ENCODE measurements at regions not wholly inside any gene's neighbourhood (a gene's known extent, or its start where the extent isn't known, plus 50 kb on each side); places are given as distances from the start of the nearest gene placed in this dataset.
"Not testable (repeated sequence)": the region's sequence is repeated elsewhere in the genome, so short reads cannot be mapped to it uniquely, and the experiment has no call there.

- H3K27ac Mint-ChIP-seq; H3K4me3 Mint-ChIP-seq; ATAC-seq (ENCODE audit: low read depth); H3K9me3 Mint-ChIP-seq; DNase-seq (ENCODE audit: low spot score in 2 of 2); H3K27me3 Mint-ChIP-seq; H3K36me3 Mint-ChIP-seq; H3K4me1 Mint-ChIP-seq: not testable (repeated sequence)
Measured at GRCh38 chr4:8952791-8953190, 81.2 kb upstream of the HMX1 start.

GRCh38 chr4:8952109-8952508, 80.5 kb upstream of the HMX1 start:
- not testable (repeated sequence) for H3K27ac Mint-ChIP-seq; DNase-seq (ENCODE audit: low spot score in 2 of 2); H3K9me3 Mint-ChIP-seq; H3K36me3 Mint-ChIP-seq; H3K4me1 Mint-ChIP-seq; H3K4me3 Mint-ChIP-seq; ATAC-seq (ENCODE audit: low read depth); H3K27me3 Mint-ChIP-seq

GRCh38 chr4:8945506-8945905, 73.9 kb upstream of the HMX1 start:
- H3K27me3 Mint-ChIP-seq; H3K36me3 Mint-ChIP-seq; H3K9me3 Mint-ChIP-seq; H3K4me1 Mint-ChIP-seq; ATAC-seq (ENCODE audit: low read depth); H3K4me3 Mint-ChIP-seq; H3K27ac Mint-ChIP-seq; DNase-seq (ENCODE audit: low spot score in 2 of 2): not testable (repeated sequence)

GRCh38 chr4:8943367-8943766, 71.7 kb upstream of the HMX1 start:
- not testable (repeated sequence) for H3K4me1 Mint-ChIP-seq; H3K4me3 Mint-ChIP-seq; H3K27ac Mint-ChIP-seq; H3K36me3 Mint-ChIP-seq; ATAC-seq (ENCODE audit: low read depth); DNase-seq (ENCODE audit: low spot score in 2 of 2); H3K27me3 Mint-ChIP-seq; H3K9me3 Mint-ChIP-seq

- not testable (repeated sequence) for H3K27ac Mint-ChIP-seq; DNase-seq (ENCODE audit: low spot score in 2 of 2); ATAC-seq (ENCODE audit: low read depth); H3K4me3 Mint-ChIP-seq; H3K36me3 Mint-ChIP-seq; H3K9me3 Mint-ChIP-seq; H3K4me1 Mint-ChIP-seq; H3K27me3 Mint-ChIP-seq
Measured at GRCh38 chr4:8942088-8942487, 70.4 kb upstream of the HMX1 start.

GRCh38 chr4:8941492-8941805, 69.8 kb upstream of the HMX1 start:
- H3K36me3 Mint-ChIP-seq; H3K4me3 Mint-ChIP-seq; H3K27me3 Mint-ChIP-seq; DNase-seq (ENCODE audit: low spot score in 2 of 2); ATAC-seq (ENCODE audit: low read depth); H3K9me3 Mint-ChIP-seq; H3K27ac Mint-ChIP-seq; H3K4me1 Mint-ChIP-seq: not testable (repeated sequence)

- DNase-seq (ENCODE audit: low spot score in 2 of 2) (no peak), ATAC-seq (ENCODE audit: low read depth) (no peak)
- no peak overlapping the region for H3K27ac Mint-ChIP-seq
- no peak overlapping the region for H3K4me3 Mint-ChIP-seq
- H3K27me3 Mint-ChIP-seq = peaks cover 5% of the 10 kb centered on the region
- no peaks in the 10 kb centered on the region for H3K36me3 Mint-ChIP-seq
- H3K9me3 Mint-ChIP-seq = peaks cover 7% of the 10 kb centered on the region
- no peaks in the 10 kb centered on the region for H3K4me1 Mint-ChIP-seq
Measured at GRCh38 chr4:8940792-8941491, 69.3 kb upstream of the HMX1 start.

GRCh38 chr4:8939840-8940742, 68.5 kb upstream of the HMX1 start:
- peaks cover 7% of the 10 kb centered on the region for H3K9me3 Mint-ChIP-seq
- H3K4me1 Mint-ChIP-seq = no peaks in the 10 kb centered on the region
- H3K27me3 Mint-ChIP-seq = peaks cover 5% of the 10 kb centered on the region
- H3K36me3 Mint-ChIP-seq = no peaks in the 10 kb centered on the region
- ATAC-seq (ENCODE audit: low read depth) = no peak
- DNase-seq (ENCODE audit: low spot score in 2 of 2) = no peak
- H3K4me3 Mint-ChIP-seq = no peak overlapping the region
- H3K27ac Mint-ChIP-seq = no peak overlapping the region

GRCh38 chr4:8939160-8939839, 67.7 kb upstream of the HMX1 start:
- H3K4me3 Mint-ChIP-seq = no peak overlapping the region
- no peak overlapping the region for H3K27ac Mint-ChIP-seq
- H3K4me1 Mint-ChIP-seq = no peaks in the 10 kb centered on the region
- peaks cover 9% of the 10 kb centered on the region for H3K9me3 Mint-ChIP-seq
- peaks cover 8% of the 10 kb centered on the region for H3K27me3 Mint-ChIP-seq
- no peak for ATAC-seq (ENCODE audit: low read depth)
- H3K36me3 Mint-ChIP-seq = no peaks in the 10 kb centered on the region
- no peak for DNase-seq (ENCODE audit: low spot score in 2 of 2)

GRCh38 chr4:8938623-8939022, 67.0 kb upstream of the HMX1 start:
- Mint-ChIP-seq H3K27ac (no peak overlapping the region), H3K27me3 (peaks cover 8% of the 10 kb centered on the region), H3K4me1 (no peaks in the 10 kb centered on the region), H3K36me3 (no peaks in the 10 kb centered on the region), H3K4me3 (no peak overlapping the region), H3K9me3 (peaks cover 12% of the 10 kb centered on the region)
- DNase-seq (ENCODE audit: low spot score in 2 of 2) (no peak), ATAC-seq (ENCODE audit: low read depth) (no peak)

- Mint-ChIP-seq H3K4me3 (no peak overlapping the region), H3K27ac (no peak overlapping the region), H3K9me3 (peaks cover 12% of the 10 kb centered on the region), H3K4me1 (no peaks in the 10 kb centered on the region), H3K36me3 (no peaks in the 10 kb centered on the region), H3K27me3 (peaks cover 8% of the 10 kb centered on the region)
- ATAC-seq (ENCODE audit: low read depth) (no peak), DNase-seq (ENCODE audit: low spot score in 2 of 2) (no peak)
Measured at GRCh38 chr4:8938137-8938536, 66.5 kb upstream of the HMX1 start.

- no peaks in the 10 kb centered on the region for H3K4me1 Mint-ChIP-seq
Measured at GRCh38 chr4:8932884-8933283, 61.2 kb upstream of the HMX1 start.

GRCh38 chr4:8928074-8928473, 56.4 kb upstream of the HMX1 start:
- peaks cover 2% of the 10 kb centered on the region for H3K36me3 Mint-ChIP-seq
- H3K4me3 Mint-ChIP-seq = no peak overlapping the region
- H3K4me1 Mint-ChIP-seq = no peaks in the 10 kb centered on the region
- no peaks in the 10 kb centered on the region for H3K27me3 Mint-ChIP-seq
- ATAC-seq (ENCODE audit: low read depth) = no peak
- DNase-seq (ENCODE audit: low spot score in 2 of 2) = no peak
- peaks cover 9% of the 10 kb centered on the region for H3K9me3 Mint-ChIP-seq
- no peak overlapping the region for H3K27ac Mint-ChIP-seq

More at GRCh38 chr4:8932884-8933283, 61.2 kb upstream of the HMX1 start:
- Mint-ChIP-seq H3K36me3 (no peaks in the 10 kb centered on the region), H3K9me3 (peaks cover 8% of the 10 kb centered on the region), H3K27ac (no peak overlapping the region), H3K4me3 (no peak overlapping the region), H3K27me3 (peaks cover 4% of the 10 kb centered on the region)
- ATAC-seq (ENCODE audit: low read depth) (no peak), DNase-seq (ENCODE audit: low spot score in 2 of 2) (no peak)

- no peak for ATAC-seq (ENCODE audit: low read depth)
- Mint-ChIP-seq H3K27ac (no peak overlapping the region), H3K27me3 (peaks cover 13% of the 10 kb centered on the region), H3K36me3 (peaks cover 2% of the 10 kb centered on the region), H3K4me1 (no peaks in the 10 kb centered on the region), H3K9me3 (peaks cover 10% of the 10 kb centered on the region), H3K4me3 (no peak overlapping the region)
- DNase-seq (ENCODE audit: low spot score in 2 of 2) = no peak
Measured at GRCh38 chr4:8922481-8922880, 50.8 kb upstream of the HMX1 start.

Measured in memory B cell (primary cell).